ENCODE measurements at regions not wholly inside any gene's neighbourhood (a gene's known extent, or its start where the extent isn't known, plus 50 kb on each side); places are given as distances from the start of the nearest gene placed in this dataset.

DNA sequence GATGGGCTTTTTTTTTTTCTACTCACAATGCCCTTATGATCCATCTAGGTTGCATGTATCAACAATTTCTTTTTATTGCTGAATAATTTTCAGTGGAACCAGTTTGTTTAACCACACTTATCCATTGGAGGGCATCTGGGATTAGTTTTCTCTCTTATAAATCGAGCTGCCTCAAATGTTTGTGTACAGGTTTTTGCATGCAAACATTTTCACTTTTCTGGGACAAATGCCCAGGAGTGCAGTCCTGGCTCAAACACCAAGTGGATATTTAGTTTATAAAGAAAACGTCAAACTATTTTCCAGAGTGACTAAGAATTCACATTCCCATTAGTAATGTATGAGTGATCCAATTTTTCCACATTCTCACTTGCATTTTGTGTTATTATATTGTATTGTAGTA, 313.4 kb downstream of the CXCL12 start:
- TF ChIP-seq, protein P1, sequence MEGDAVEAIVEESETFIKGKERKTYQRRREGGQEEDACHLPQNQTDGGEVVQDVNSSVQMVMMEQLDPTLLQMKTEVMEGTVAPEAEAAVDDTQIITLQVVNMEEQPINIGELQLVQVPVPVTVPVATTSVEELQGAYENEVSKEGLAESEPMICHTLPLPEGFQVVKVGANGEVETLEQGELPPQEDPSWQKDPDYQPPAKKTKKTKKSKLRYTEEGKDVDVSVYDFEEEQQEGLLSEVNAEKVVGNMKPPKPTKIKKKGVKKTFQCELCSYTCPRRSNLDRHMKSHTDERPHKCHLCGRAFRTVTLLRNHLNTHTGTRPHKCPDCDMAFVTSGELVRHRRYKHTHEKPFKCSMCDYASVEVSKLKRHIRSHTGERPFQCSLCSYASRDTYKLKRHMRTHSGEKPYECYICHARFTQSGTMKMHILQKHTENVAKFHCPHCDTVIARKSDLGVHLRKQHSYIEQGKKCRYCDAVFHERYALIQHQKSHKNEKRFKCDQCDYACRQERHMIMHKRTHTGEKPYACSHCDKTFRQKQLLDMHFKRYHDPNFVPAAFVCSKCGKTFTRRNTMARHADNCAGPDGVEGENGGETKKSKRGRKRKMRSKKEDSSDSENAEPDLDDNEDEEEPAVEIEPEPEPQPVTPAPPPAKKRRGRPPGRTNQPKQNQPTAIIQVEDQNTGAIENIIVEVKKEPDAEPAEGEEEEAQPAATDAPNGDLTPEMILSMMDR (IDR thresholded peaks at IDR 0.05; ENCODE audit: low read depth, low read length): no peak
- TF ChIP-seq EZH2phosphoT487 (IDR thresholded peaks at IDR 0.05; ENCODE audit: low read depth): no peak
